Stimulated activated CD4-positive, alpha-beta T cell treated with anti-CD3 and anti-CD28 coated beads, Interleukin-12 subunit alpha, Interleukin-12 subunit beta, amount 100 ng/mL, for 24 hours (primary cell): ENCODE measurements at regions not wholly inside any gene's neighbourhood (a gene's known extent, or its start where the extent isn't known, plus 50 kb on each side); places are given as distances from the start of the nearest gene placed in this dataset.

Experiments
- DNase-seq, 2 experiments: peaks; one replicate each; pipeline ENCODE4 v3.0.0-alpha.2; 2020; ENCODE audit warnings: low read depth in 2 of 2

- peak in 1 of 2 experiments; percentile 6 for DNase-seq
Observed at GRCh38 chr2:126399001-126399400, 257.0 kb upstream of the GYPC start.

DNA sequence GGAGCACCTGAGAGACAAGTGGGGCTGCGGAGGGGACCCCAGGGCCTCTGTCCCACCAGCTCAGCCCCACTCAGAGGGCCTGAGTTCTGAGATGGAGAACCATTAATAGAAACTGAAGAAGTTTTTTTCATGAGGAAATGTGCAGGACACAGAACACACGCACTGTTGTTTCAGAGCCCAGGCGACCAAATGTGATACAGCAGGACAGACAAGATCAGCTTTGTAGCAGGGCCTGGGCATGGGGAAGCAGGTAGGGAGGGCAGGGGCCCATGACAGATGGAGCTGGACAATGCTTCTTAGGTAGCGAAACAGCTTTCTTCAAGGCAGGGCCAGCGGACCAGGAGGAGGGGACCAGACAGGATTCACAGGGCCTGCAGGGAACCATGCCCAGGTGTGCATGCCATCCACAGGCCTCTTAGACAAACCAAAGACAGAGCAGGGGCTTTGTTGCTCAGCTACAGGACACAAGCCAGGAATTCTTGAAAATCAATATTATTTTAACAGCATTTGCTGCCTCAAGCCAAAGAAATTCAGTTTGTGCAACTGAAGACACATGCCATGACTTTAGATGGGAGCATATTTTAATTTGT, 252.8 kb upstream of the GYPC start:
- no peak for DNase-seq

DNA sequence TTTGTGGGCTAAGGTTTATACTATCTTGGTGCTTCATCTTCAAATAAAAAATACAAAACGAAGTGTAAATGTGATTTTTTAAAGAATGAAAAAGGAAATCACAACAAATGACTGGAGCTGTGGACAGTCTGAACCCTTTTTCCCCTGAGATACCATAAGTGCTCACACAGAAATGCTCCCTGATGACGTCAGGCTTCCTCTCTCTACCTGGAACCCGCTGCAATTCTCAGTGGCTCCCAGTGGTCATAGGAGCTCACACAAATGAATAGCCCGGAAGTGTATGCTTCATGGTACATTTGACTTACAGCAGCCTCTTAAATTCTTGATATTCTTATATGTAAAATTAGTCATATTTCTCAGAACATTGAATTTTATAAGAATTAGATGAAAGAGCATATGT, 249.7 kb upstream of the GYPC start:
- DNase-seq: no peak

- no peak for DNase-seq
Observed at GRCh38 chr2:126408671-126409070, 247.3 kb upstream of the GYPC start.

- no peak for DNase-seq
Observed at GRCh38 chr2:126409850-126410249, 246.1 kb upstream of the GYPC start.

- DNase-seq: no peak
Observed at GRCh38 chr2:126413079-126413478, 242.9 kb upstream of the GYPC start.

- DNase-seq: no peak
Observed at GRCh38 chr2:126419403-126419802, 236.6 kb upstream of the GYPC start.

DNA sequence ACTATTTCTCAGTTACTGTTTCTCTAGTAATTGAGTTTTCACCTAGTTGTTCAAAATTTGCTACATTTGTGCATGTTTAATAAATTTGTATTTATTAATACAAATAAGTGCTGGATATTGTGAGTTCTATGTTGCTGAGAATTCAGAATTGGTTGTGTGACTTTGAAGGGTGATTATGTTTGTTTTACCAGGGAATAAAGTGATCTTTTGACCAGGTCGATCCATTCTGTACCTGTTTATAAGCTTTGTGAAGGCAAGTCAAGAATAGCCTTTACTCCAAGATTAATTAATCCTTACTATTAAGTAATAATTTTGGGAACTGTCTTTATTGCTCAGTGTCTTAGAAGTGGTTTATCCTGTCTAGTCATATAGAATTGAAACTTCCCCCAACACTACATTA, 230.0 kb upstream of the GYPC start:
- no peak for DNase-seq

- no peak for DNase-seq
Observed at GRCh38 chr2:126429103-126429502, 226.9 kb upstream of the GYPC start.

DNA sequence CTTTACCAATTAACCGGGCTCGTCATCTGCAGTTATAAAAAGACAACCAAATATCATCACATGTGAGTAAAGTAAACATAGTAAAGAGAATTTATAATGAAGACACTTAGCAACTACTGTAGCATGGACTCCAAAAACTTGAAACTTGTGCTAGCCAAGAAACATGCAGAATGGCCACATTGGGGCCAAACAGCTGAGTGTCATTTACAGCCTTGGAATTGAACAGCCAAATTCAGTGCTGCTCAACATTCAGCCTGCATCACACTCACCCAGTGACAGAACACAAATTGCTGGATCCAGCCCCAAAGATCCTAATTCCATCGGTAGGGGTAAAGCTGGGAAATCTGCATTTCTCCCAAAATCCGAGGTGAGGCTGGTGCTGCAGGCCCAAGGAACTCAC, 224.8 kb upstream of the GYPC start:
- DNase-seq: no peak

DNA sequence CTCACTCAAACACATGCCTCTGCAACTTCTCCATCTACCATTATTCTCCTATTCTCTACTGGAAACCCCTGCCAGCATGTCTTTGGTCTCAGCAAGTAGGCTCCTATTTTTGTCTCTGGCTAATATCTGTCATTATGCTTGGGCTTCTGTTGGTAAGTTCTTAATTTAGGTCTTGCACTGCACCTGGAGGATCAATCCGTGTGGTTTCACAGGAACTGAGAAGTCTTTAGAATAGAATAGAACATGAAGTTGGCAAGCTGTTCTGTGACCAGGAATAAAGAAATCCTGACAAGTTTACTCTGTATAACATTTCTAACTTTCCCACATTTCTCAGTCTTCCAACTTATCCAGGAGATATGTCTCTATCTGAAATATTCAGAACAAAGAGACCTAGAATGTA, 219.5 kb upstream of the GYPC start:
- DNase-seq: no peak

- DNase-seq: no peak
Observed at GRCh38 chr2:126437016-126437415, 218.9 kb upstream of the GYPC start.

GRCh38 chr2:126444512-126444911, 211.4 kb upstream of the GYPC start:
- no peak for DNase-seq

GRCh38 chr2:126446106-126446695, 209.8 kb upstream of the GYPC start:
- no peak for DNase-seq

DNA sequence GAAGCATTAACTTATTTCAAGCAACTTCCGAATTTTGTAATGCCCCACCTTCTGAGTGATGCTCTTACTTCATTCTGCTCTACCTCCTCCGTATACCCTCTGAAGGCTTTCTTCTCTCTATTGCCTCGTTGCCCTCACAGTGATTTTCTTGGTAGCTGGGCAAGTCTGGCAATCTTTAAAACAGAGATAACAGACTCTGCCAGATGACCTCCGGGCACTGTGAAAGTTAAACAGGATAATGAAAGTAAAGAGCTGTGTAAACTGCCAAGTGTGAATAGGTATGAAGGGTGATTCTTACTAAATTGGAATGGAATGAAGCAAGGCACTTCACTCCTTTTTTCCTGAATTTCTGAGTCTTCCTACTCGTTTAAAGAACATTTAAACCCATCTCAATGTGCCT, 207.3 kb upstream of the GYPC start:
- no peak for DNase-seq

GRCh38 chr2:126449677-126450076, 206.3 kb upstream of the GYPC start:
- no peak for DNase-seq

DNA sequence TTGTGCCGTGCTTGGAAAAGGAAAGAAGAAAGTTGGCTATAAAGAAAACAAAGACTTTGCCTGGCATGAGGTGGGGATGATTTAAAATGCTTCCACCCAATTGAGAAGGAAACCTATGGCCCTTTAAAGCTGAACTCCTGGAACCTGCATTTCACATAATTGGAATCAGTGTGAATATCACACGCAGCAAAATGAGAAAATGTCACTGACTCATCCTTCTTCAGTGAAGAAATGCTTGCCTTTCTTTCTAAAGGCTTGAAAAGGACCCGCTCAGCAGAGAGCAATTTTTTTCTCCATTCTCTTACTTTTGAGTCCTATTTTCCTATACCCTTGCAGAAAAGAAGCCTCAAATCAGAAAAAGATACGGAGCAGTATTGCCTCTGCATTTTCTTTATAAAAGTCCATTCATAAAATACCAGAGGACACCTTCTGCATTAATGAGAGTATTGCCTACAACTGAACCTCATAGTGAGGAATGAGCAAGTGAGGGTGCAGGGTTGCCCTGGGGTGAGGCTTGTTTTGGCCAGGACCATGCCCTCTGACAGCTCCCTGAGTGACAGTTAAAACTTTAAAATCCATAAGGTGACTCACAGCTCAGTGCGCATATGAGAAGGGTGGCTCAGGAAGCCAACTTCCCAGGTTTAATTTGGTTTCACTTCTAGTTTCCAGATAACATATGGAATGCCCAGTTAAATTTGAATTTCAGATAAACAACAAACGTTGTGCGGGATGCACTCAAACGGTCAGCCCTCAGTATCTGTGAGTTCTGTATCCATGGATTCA, 191.9 kb upstream of the GYPC start:
- no peak for DNase-seq

DNA sequence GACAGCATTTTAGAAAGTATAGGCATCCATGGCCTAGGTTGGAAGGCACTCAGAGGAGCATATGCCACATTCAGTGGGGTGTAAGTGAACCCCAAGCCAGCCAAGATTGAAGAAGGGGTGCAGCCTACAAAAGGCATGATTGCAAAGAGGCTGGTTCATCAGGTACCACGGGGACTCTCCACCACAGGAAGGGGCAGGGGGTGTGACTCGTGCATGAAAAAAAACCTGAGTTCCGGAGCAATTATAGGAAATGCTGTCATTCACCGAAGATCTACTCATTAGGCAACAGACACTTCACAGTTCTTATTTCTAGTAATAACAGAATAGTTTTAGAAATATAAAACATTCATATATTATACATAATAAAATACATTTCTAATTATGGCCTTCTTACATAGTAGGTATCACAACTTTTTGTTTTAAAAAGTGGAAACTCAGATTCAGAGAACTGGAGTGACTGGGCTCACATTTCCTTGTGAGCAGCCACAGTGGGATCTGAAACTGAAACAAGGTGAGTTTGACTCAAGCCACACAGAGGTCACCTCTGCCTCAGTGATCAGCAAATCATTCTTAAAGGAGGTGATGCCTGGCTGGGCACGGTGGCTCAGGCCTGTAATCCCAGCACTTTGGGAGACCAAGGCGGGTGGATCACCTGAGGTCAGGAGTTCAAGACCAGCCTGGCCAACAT, 188.4 kb upstream of the GYPC start:
- DNase-seq: no peak

GRCh38 chr2:126475031-126475430, 180.9 kb upstream of the GYPC start:
- no peak for DNase-seq

GRCh38 chr2:126476691-126477090, 179.3 kb upstream of the GYPC start:
- no peak for DNase-seq

GRCh38 chr2:126480033-126480432, 175.9 kb upstream of the GYPC start:
- no peak for DNase-seq

GRCh38 chr2:126482582-126483464, 173.1 kb upstream of the GYPC start:
- no peak for DNase-seq
